Neural cell (in vitro differentiated cells): ENCODE measurements at regions not wholly inside any gene's neighbourhood (a gene's known extent, or its start where the extent isn't known, plus 50 kb on each side); places are given as distances from the start of the nearest gene placed in this dataset.

Experiments
- EZH2 ChIP-seq: fragments of 200-600, 300-800 bp; shearing (Covaris generic), sonication (generic); IDR thresholded peaks from 2 replicates; pipeline ENCODE4 v1.6.1; 2014; ENCODE audit warnings: antibody characterized with exemption, low read length, borderline replicate concordance, mild to moderate bottlenecking; ENCODE audit not compliant: insufficient read depth, poor library complexity, severe bottlenecking
- POLR2AphosphoS5 ChIP-seq: IDR thresholded peaks from 2 replicates; pipeline ENCODE4 v1.6.1; 2012
- RAD21 ChIP-seq: fragments of 450-650 bp; conservative IDR thresholded peaks from 2 replicates; pipeline ENCODE4 v1.6.1; 2014; ENCODE audit warnings: antibody characterized with exemption, mild to moderate bottlenecking, moderate library complexity
- TAF1 ChIP-seq: IDR thresholded peaks from 2 replicates; pipeline ENCODE4 v1.6.1; 2012; ENCODE audit warnings: low read depth
- TF ChIP-seq, protein P1 (sequence below): fragments of 450-650 bp; IDR thresholded peaks from 2 replicates; pipeline ENCODE4 v1.5.1; 2014; ENCODE audit warnings: antibody characterized with exemption, mild to moderate bottlenecking, moderate library complexity; ENCODE audit not compliant: poor library complexity, severe bottlenecking

DNA sequence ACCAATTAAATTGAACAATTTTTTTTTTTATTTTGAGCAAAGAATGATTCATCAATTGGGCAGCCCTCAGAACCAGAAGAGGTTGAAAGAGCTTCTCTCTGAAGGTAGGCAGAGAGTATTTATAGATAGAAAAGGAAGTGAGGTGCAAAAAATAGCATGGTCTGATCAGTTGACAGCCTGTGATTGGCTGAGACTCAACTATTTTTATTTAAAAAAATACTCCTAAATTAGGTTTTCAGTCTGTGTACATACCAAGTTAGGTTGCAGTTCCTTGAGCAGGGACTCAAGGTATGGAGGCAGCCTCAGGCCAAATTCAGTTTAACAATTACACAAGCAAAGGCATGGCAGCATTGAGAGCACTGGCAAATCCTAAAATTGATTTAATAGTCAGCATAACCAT, 1074.7 kb downstream of the SORCS1 start:
- TF ChIP-seq EZH2, result no peak
- TF ChIP-seq, protein P1, sequence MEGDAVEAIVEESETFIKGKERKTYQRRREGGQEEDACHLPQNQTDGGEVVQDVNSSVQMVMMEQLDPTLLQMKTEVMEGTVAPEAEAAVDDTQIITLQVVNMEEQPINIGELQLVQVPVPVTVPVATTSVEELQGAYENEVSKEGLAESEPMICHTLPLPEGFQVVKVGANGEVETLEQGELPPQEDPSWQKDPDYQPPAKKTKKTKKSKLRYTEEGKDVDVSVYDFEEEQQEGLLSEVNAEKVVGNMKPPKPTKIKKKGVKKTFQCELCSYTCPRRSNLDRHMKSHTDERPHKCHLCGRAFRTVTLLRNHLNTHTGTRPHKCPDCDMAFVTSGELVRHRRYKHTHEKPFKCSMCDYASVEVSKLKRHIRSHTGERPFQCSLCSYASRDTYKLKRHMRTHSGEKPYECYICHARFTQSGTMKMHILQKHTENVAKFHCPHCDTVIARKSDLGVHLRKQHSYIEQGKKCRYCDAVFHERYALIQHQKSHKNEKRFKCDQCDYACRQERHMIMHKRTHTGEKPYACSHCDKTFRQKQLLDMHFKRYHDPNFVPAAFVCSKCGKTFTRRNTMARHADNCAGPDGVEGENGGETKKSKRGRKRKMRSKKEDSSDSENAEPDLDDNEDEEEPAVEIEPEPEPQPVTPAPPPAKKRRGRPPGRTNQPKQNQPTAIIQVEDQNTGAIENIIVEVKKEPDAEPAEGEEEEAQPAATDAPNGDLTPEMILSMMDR, result no peak
- TF ChIP-seq TAF1, result no peak
- no peak for TF ChIP-seq POLR2AphosphoS5
- no peak for TF ChIP-seq RAD21
